ENCODE measurements at regions not wholly inside any gene's neighbourhood (a gene's known extent, or its start where the extent isn't known, plus 50 kb on each side); places are given as distances from the start of the nearest gene placed in this dataset.

GRCh38 chr9:92189782-92190535, 74.7 kb upstream of the SPTLC1 start:
- TF ChIP-seq CTCF (IDR thresholded peaks at IDR 0.05) (no peak), POLR2A (IDR thresholded peaks at IDR 0.05) (no peak)
